ENCODE measurements at regions not wholly inside any gene's neighbourhood (a gene's known extent, or its start where the extent isn't known, plus 50 kb on each side); places are given as distances from the start of the nearest gene placed in this dataset.

GRCh38 chr3:27927882-27928281 lies 205.8 kb upstream of the EOMES start:
- no peak for DNase-seq
- Mint-ChIP-seq H3K4me3 (no peak overlapping the region), H3K27ac (no peak overlapping the region), H3K36me3 (peaks cover 0 to 4% (median 0%) of the 10 kb centered on the region in 3 donors), H3K4me1 (peaks cover 10 to 38% of the 10 kb centered on the region in 2 donors), H3K9me3 (peaks cover 0 to 1% (median 0%) of the 10 kb centered on the region in 6 donors), H3K27me3 (ENCODE audit: low read depth in 3 of 3) (peaks cover 2 to 6% (median 4%) of the 10 kb centered on the region in 3 donors)

DNA sequence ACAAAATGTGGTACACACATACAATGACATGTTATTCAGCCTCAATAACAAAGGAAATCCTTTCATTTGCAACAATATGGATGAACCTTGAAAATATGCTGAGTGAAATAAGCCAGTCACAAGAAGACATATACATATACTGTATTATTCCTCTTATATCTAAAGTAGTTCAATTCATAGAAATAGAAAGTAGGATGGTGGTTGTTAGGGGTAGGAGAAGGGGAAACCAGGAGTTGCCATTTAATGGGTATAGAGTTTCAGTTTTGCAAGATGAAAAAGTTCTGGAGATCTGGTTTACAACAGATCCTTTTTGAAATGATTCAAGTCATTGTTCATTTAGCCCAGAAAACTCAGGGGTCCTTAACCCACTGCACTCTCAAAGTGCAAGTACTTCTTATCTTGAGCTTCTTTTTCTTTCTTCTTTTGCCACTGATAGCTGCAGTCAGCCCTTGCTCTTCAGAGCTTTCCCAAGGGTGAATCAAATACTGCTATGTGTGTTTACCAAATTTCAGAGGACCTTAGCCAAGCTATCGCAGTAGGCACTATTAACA lies 208.0 kb upstream of the EOMES start:
- no peak for DNase-seq
- Mint-ChIP-seq H3K27ac (no peak overlapping the region), H3K4me1 (peaks cover 1 to 20% of the 10 kb centered on the region in 2 donors)

DNA sequence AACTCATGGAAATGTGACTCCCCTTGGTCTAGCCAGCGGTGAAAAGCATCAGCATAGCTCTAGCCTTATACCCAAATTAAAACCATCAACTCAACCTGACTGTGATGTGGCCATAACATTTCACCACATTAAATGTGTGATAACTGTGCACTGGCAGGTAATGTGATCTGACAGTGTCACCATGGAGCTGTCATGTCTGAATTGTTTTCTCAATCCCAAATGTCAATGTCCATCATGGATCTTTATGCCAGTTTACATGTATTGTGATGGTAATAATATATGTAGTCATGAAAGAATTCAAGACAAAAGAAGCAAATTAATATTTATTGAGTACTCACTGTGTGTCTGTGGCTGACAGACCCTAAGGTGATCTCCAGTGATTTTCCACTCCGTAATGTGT lies 213.4 kb upstream of the EOMES start:
- no peak overlapping the region for H3K4me3 Mint-ChIP-seq
- DNase-seq = no peak
- no peak overlapping the region for H3K27ac Mint-ChIP-seq
- peaks cover 9 to 27% of the 10 kb centered on the region in 2 donors for H3K4me1 Mint-ChIP-seq
- H3K9me3 Mint-ChIP-seq = peaks cover 0 to 5% (median 0%) of the 10 kb centered on the region in 6 donors
- peaks cover 0 to 6% (median 0%) of the 10 kb centered on the region in 3 donors for H3K27me3 Mint-ChIP-seq (ENCODE audit: low read depth in 3 of 3)
- no peaks in the 10 kb centered on the region for H3K36me3 Mint-ChIP-seq

More for the DNA sequence above, 208.0 kb upstream of the EOMES start:
- peaks cover 0 to 6% (median 4%) of the 10 kb centered on the region in 3 donors for H3K27me3 Mint-ChIP-seq (ENCODE audit: low read depth in 3 of 3)
- H3K9me3 Mint-ChIP-seq = peaks cover 0 to 1% (median 0%) of the 10 kb centered on the region in 6 donors
- no peak overlapping the region for H3K4me3 Mint-ChIP-seq
- peaks cover 0 to 4% (median 0%) of the 10 kb centered on the region in 3 donors for H3K36me3 Mint-ChIP-seq

DNA sequence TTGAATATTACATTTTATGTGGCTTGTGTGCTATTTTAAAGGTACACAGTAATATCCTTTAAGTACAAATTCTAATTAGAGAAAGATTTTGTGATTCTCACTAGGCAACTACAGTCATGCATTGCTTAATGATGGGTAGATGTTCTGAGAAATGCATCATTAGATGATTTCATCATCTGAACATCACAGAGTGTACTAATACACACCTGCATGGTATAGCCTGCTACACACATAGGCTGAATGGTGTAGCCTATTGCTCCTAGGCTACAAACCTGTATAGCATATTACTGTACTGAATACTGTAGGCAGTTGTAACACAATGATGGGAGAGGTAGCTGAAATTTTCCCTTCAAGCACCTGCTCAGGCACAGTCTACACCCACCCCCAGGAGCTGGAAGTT lies 217.4 kb upstream of the EOMES start:
- Mint-ChIP-seq H3K36me3 (no peaks in the 10 kb centered on the region), H3K4me1 (peaks cover 9 to 18% of the 10 kb centered on the region in 2 donors), H3K27ac (no peak overlapping the region), H3K4me3 (no peak overlapping the region), H3K27me3 (ENCODE audit: low read depth in 3 of 3) (peaks cover 2 to 5% (median 4%) of the 10 kb centered on the region in 3 donors), H3K9me3 (peaks cover 0 to 4% (median 0%) of the 10 kb centered on the region in 6 donors)
- DNase-seq = no peak

DNA sequence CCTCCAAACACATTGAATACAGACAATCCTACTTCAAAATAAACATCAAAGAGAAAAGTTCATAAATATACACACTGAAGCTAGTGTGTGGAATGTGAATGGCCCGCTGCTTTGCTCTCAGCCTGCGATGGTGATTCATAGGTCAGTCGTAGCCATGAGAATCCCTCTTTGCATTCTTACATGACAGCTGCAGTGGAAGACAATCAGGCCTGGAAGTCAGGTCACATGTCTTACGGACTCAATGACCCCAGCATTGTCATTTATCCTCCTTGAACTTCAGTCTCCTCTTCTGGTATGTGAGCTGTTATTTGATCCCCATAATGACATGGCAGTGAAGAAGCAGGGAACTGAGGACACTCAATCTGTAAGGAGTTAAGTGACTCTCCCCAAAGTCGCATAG lies 217.8 kb upstream of the EOMES start:
- Mint-ChIP-seq H3K4me3 (no peak overlapping the region), H3K36me3 (no peaks in the 10 kb centered on the region), H3K27ac (no peak overlapping the region), H3K4me1 (peaks cover 9 to 18% of the 10 kb centered on the region in 2 donors), H3K9me3 (peaks cover 0 to 4% (median 0%) of the 10 kb centered on the region in 6 donors), H3K27me3 (ENCODE audit: low read depth in 3 of 3) (peaks cover 2 to 5% (median 4%) of the 10 kb centered on the region in 3 donors)
- DNase-seq = no peak

- peak in 1 of 3 donors; percentile 4 for DNase-seq
- no peak overlapping the region for H3K27ac Mint-ChIP-seq
- H3K4me1 Mint-ChIP-seq = peaks cover 0 to 2% of the 10 kb centered on the region in 2 donors
- no peak overlapping the region for H3K4me3 Mint-ChIP-seq
- H3K27me3 Mint-ChIP-seq (ENCODE audit: low read depth in 3 of 3) = peaks cover 2 to 8% (median 5%) of the 10 kb centered on the region in 3 donors
- no peaks in the 10 kb centered on the region for H3K36me3 Mint-ChIP-seq
- H3K9me3 Mint-ChIP-seq = peaks cover 0 to 4% (median 0%) of the 10 kb centered on the region in 6 donors
Measured at GRCh38 chr3:27943106-27943505, 221.0 kb upstream of the EOMES start.

- peaks cover 2 to 8% (median 5%) of the 10 kb centered on the region in 3 donors for H3K27me3 Mint-ChIP-seq (ENCODE audit: low read depth in 3 of 3)
- no peak for DNase-seq
- no peak overlapping the region for H3K27ac Mint-ChIP-seq
- peaks cover 5 to 12% (median 9%) of the 10 kb centered on the region in 6 donors for H3K9me3 Mint-ChIP-seq
- no peak overlapping the region for H3K4me3 Mint-ChIP-seq
- peaks cover 3 to 7% (median 6%) of the 10 kb centered on the region in 3 donors for H3K36me3 Mint-ChIP-seq
- peaks cover 0 to 2% of the 10 kb centered on the region in 2 donors for H3K4me1 Mint-ChIP-seq
Measured at GRCh38 chr3:27945229-27945628, 223.1 kb upstream of the EOMES start.

- peaks cover 0 to 4% (median 0%) of the 10 kb centered on the region in 6 donors for H3K9me3 Mint-ChIP-seq
- peaks cover 0 to 2% of the 10 kb centered on the region in 2 donors for H3K4me1 Mint-ChIP-seq
- H3K36me3 Mint-ChIP-seq = peaks cover 0 to 4% (median 3%) of the 10 kb centered on the region in 3 donors
- DNase-seq = no peak
- no peak overlapping the region for H3K27ac Mint-ChIP-seq
- no peak overlapping the region for H3K4me3 Mint-ChIP-seq
- peaks cover 0 to 6% (median 0%) of the 10 kb centered on the region in 3 donors for H3K27me3 Mint-ChIP-seq (ENCODE audit: low read depth in 3 of 3)
Measured at GRCh38 chr3:27960133-27960532, 238.0 kb upstream of the EOMES start.

DNA sequence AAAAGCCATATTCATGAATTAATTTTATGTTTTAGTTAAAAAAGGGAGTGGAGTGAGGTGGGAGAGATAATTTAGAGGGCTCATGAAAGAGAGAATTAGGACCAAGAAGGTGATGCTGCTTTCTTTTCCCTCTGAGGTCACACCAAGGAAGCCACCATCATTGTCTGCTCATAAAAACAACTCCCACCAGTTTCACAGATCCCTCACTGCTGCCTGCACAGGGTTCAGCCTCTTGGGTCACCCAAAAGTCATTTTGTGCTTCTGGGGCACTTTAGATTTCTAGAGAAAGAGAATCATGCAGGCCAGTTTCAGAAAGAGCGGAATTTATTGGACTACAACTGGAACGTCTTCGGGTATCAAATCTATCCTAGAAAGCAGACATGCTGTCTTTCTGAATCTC lies 241.4 kb upstream of the EOMES start:
- Mint-ChIP-seq H3K27ac (no peak overlapping the region), H3K4me1 (no peaks in the 10 kb centered on the region), H3K4me3 (no peak overlapping the region), H3K27me3 (ENCODE audit: low read depth in 3 of 3) (peaks cover 0 to 6% (median 2%) of the 10 kb centered on the region in 3 donors), H3K9me3 (peaks cover 0 to 2% (median 0%) of the 10 kb centered on the region in 6 donors), H3K36me3 (no peaks in the 10 kb centered on the region)
- no peak for DNase-seq

- Mint-ChIP-seq H3K36me3 (peaks cover 0 to 10% (median 0%) of the 10 kb centered on the region in 3 donors), H3K4me1 (no peaks in the 10 kb centered on the region), H3K27me3 (ENCODE audit: low read depth in 3 of 3) (peaks cover 0 to 3% (median 2%) of the 10 kb centered on the region in 3 donors), H3K9me3 (no peaks in the 10 kb centered on the region), H3K4me3 (no peak overlapping the region), H3K27ac (no peak overlapping the region)
- no peak for DNase-seq
Measured at GRCh38 chr3:27971600-27971999, 249.5 kb upstream of the EOMES start.

DNA sequence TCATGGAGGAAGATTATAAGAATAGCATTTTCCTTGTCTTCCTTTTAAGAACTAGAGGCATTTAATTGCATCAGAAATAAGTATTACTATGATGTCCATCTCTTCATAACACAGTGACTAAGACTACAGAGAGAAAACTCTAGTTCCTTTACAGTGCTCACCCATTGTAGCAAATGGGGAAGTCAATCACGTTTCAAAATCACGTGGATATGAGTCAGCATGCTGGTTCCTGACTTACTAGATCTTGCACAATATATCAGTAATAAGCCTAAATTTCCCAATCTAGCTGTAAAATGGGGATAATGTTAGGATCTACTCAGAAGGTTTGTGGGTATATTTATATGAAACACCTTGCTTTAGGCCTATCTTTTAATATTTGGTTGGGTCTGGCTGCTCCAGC lies 254.8 kb upstream of the EOMES start:
- Mint-ChIP-seq H3K4me3 (no peak overlapping the region), H3K27ac (no peak overlapping the region), H3K36me3 (peaks cover 0 to 1% (median 0%) of the 10 kb centered on the region in 3 donors), H3K4me1 (no peaks in the 10 kb centered on the region), H3K27me3 (ENCODE audit: low read depth in 3 of 3) (peaks cover 0 to 4% (median 1%) of the 10 kb centered on the region in 3 donors), H3K9me3 (no peaks in the 10 kb centered on the region)
- no peak for DNase-seq

- Mint-ChIP-seq H3K9me3 (no peaks in the 10 kb centered on the region), H3K36me3 (peaks cover 0 to 3% (median 0%) of the 10 kb centered on the region in 3 donors), H3K27ac (no peak overlapping the region), H3K4me1 (no peaks in the 10 kb centered on the region), H3K4me3 (no peak overlapping the region), H3K27me3 (ENCODE audit: low read depth in 3 of 3) (peaks cover 0 to 6% (median 1%) of the 10 kb centered on the region in 3 donors)
- no peak for DNase-seq
Measured at GRCh38 chr3:27978440-27978839, 256.3 kb upstream of the EOMES start.

DNA sequence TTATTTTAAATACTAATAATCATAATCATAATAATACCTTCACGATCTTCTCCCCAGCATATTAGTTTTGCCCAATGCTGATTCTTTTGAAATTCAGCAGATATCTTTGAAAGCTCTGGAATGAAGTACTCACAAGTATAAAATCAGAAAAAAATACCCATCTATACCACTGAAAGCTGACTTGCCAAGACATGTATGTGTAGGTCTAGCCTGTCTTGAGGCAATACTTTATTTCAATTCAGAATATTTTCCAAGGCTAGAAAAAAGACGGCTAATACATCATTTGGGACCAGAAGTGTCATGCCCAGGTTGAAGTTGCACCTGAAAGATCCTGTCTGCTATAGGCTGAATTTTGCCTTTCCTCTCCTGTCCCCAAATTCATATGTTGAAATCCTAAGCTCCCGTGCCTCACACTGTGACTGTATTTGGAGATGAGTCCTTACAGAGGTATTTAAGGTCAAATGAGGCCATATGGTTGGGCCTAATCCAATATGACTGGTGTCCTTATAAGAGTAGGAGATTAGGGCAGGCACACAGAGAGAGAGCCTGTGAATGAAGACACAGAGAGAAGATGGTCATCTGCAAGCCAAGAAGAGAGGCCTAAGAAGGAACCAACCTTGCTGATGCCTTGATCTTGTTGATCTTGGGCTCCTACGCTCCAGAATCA lies 255.9 kb upstream of the CMC1 start:
- H3K4me1 Mint-ChIP-seq = no peaks in the 10 kb centered on the region
- peaks cover 2 to 11% (median 4%) of the 10 kb centered on the region in 3 donors for H3K27me3 Mint-ChIP-seq (ENCODE audit: low read depth in 3 of 3)
- H3K36me3 Mint-ChIP-seq = peaks cover 0 to 4% (median 3%) of the 10 kb centered on the region in 3 donors
- H3K4me3 Mint-ChIP-seq = no peak overlapping the region
- H3K27ac Mint-ChIP-seq = no peak overlapping the region
- DNase-seq = no peak
- H3K9me3 Mint-ChIP-seq = peaks cover 0 to 3% (median 0%) of the 10 kb centered on the region in 6 donors

GRCh38 chr3:27986234-27986879 lies 255.1 kb upstream of the CMC1 start:
- H3K27me3 Mint-ChIP-seq (ENCODE audit: low read depth in 3 of 3) = peaks cover 2 to 11% (median 4%) of the 10 kb centered on the region in 3 donors
- H3K4me1 Mint-ChIP-seq = no peaks in the 10 kb centered on the region
- peaks cover 0 to 3% (median 0%) of the 10 kb centered on the region in 6 donors for H3K9me3 Mint-ChIP-seq
- H3K36me3 Mint-ChIP-seq = peaks cover 0 to 4% (median 3%) of the 10 kb centered on the region in 3 donors
- H3K4me3 Mint-ChIP-seq = no peak overlapping the region
- DNase-seq = no peak
- no peak overlapping the region for H3K27ac Mint-ChIP-seq

Data from immature natural killer cell (primary cell).